GM21576 (cell line): ENCODE measurements at regions not wholly inside any gene's neighbourhood (a gene's known extent, or its start where the extent isn't known, plus 50 kb on each side); places are given as distances from the start of the nearest gene placed in this dataset.

Experiments used
- ATAC-seq: cut with Tn5 transposase; IDR thresholded peaks from one replicate; pipeline ENCODE4 v1.9.1; 2021; ENCODE audit warnings: mild to moderate bottlenecking, moderate library complexity; ENCODE audit not compliant: unreplicated experiment

GRCh38 chr4:148778980-148779675 is 336.9 kb upstream of the NR3C2 start:
- ATAC-seq, result no peak

- no peak for ATAC-seq
Measured at GRCh38 chr4:148776941-148777340, 334.7 kb upstream of the NR3C2 start.

- no peak for ATAC-seq
Measured at GRCh38 chr4:148774134-148774533, 331.9 kb upstream of the NR3C2 start.

GRCh38 chr4:148773313-148773712 is 331.1 kb upstream of the NR3C2 start:
- no peak for ATAC-seq

- no peak for ATAC-seq
Measured at GRCh38 chr4:148770848-148771247, 328.6 kb upstream of the NR3C2 start.

- ATAC-seq, result no peak
Measured at GRCh38 chr4:148770377-148770776, 328.2 kb upstream of the NR3C2 start.

GRCh38 chr4:148764720-148765119 is 322.5 kb upstream of the NR3C2 start:
- ATAC-seq, result no peak

- no peak for ATAC-seq
Measured at GRCh38 chr4:148757171-148757570, 315.0 kb upstream of the NR3C2 start.

- no peak for ATAC-seq
Measured at GRCh38 chr4:148749403-148749802, 307.2 kb upstream of the NR3C2 start.

- ATAC-seq, result no peak
Measured at GRCh38 chr4:148747721-148748268, 305.6 kb upstream of the NR3C2 start.

GRCh38 chr4:148740701-148741100 is 298.5 kb upstream of the NR3C2 start:
- ATAC-seq, result no peak

- no peak for ATAC-seq
Measured at GRCh38 chr4:148737061-148737770, 295.0 kb upstream of the NR3C2 start.

GRCh38 chr4:148735432-148736155 is 293.4 kb upstream of the NR3C2 start:
- peak; percentile 75 for ATAC-seq

GRCh38 chr4:148730766-148731165 is 288.6 kb upstream of the NR3C2 start:
- no peak for ATAC-seq

GRCh38 chr4:148730082-148730640 is 287.9 kb upstream of the NR3C2 start:
- ATAC-seq, result no peak

- ATAC-seq, result no peak
Measured at GRCh38 chr4:148717988-148718387, 275.8 kb upstream of the NR3C2 start.

GRCh38 chr4:148716431-148717052 is 274.3 kb upstream of the NR3C2 start:
- ATAC-seq, result no peak

- ATAC-seq, result no peak
Measured at GRCh38 chr4:148704291-148704690, 262.1 kb upstream of the NR3C2 start.

- ATAC-seq, result no peak
Measured at GRCh38 chr4:148694702-148695101, 252.5 kb upstream of the NR3C2 start.

GRCh38 chr4:148693913-148694649 is 251.9 kb upstream of the NR3C2 start:
- ATAC-seq, result no peak
